Transverse colon (tissue), 4 donors: ENCODE measurements at regions not wholly inside any gene's neighbourhood (a gene's known extent, or its start where the extent isn't known, plus 50 kb on each side); places are given as distances from the start of the nearest gene placed in this dataset.

Experiments
- DNase-seq: peaks from one replicate; pipeline ENCODE4 v3.0.0-alpha.2; 2019
- H3K27ac ChIP-seq, 4 donors: fragments of 200-600 bp; sonication (generic); 2 replicates each; pipeline ENCODE4 v1.5.1; 2016 to 2018; ENCODE audit warnings: inconsistent platforms in 4 of 4
- H3K27me3 ChIP-seq: fragments of 200-600 bp; sonication (generic); 2 replicates; pipeline ENCODE4 v1.5.1; 2017; ENCODE audit warnings: inconsistent platforms
- H3K36me3 ChIP-seq, 4 donors: fragments of 200-600 bp; sonication (generic); 2 replicates each; pipeline ENCODE4 v1.5.1; 2017 to 2019; ENCODE audit warnings: inconsistent platforms in 4 of 4
- H3K4me1 ChIP-seq, 4 donors: fragments of 200-600 bp; sonication (generic); 2 replicates each; pipeline ENCODE4 v1.5.1; 2017 to 2020; ENCODE audit warnings: inconsistent platforms in 4 of 4
- H3K4me3 ChIP-seq, 4 donors: fragments of 200-600 bp; sonication (generic); 1 replicate in 1 of 4; 2 replicates in 3 of 4; pipeline versions ENCODE4 v1.5.1 to v1.6.1; 2017 to 2019; ENCODE audit warnings: inconsistent platforms in 4 of 4
- H3K9me3 ChIP-seq, 2 donors: fragments of 200-600 bp; sonication (generic); 2 replicates each; pipeline ENCODE4 v1.5.1; 2017 to 2019; ENCODE audit warnings: inconsistent platforms in 2 of 2
- EP300 ChIP-seq: sonication (generic); formaldehyde crosslinking; IDR thresholded peaks from one replicate; pipeline ENCODE4 v1.6.1; 2017; ENCODE audit warnings: antibody characterized with exemption, low read depth
- POLR2A ChIP-seq: fragments of 450-650 bp; IDR thresholded peaks from one replicate; pipeline ENCODE4 v1.6.1; 2016; ENCODE audit warnings: antibody characterized with exemption, mild to moderate bottlenecking, moderate library complexity
- POLR2AphosphoS5 ChIP-seq, 3 donors: sonication (generic); formaldehyde crosslinking; IDR thresholded peaks; one replicate each; pipeline ENCODE4 v1.6.1; 2016; ENCODE audit warnings: antibody characterized with exemption in 3 of 3
- WGBS, 2 donors: methylation state at CpG; one replicate each; pipeline ENCODE4 v1.1.5; 2018; ENCODE audit warnings: low coverage in 1 of 2; 5-methylcytosine and 5-hydroxymethylcytosine counted together
- in situ Hi-C, 4 donors: fragments of 200-750 bp; cut with MboI; loops; one replicate each; pipeline versions ENCODE4 v1.15.0 to v1.15.1; 2017; ENCODE audit warnings: low sequenced_read_pairs in 3 of 4, low pct_ligation_motif_present in 1 of 4, low pct_unique_long_range_greater_than_20kb in 1 of 4
- intact Hi-C: fragments of 100-400 bp; cut with DNase I; formaldehyde crosslinking; loops from one replicate; pipeline ENCODE4 v1.15.1; 2023; ENCODE audit warnings: low total_unique reads
- TF ChIP-seq, protein P1 (sequence below), 5 experiments: fragments of 200-600 bp in 3 of 5; fragments of 450-650 bp in 2 of 5; sonication (generic) in 3 of 5; IDR thresholded peaks; 1 replicate in 2 of 5; 2 replicates in 3 of 5; pipeline ENCODE4 v1.5.1; 2016 to 2017; ENCODE audit warnings: antibody characterized with exemption in 5 of 5, inconsistent platforms in 3 of 5, mild to moderate bottlenecking in 2 of 5, moderate library complexity in 1 of 5

- WGBS, 2 donors, result 50 to 76% methylated on average over 3 of the region's 3 CpGs
- Histone ChIP-seq H3K36me3 (no peaks in the 10 kb centered on the region), H3K27me3 (no peaks in the 10 kb centered on the region), H3K4me1 (no peaks in the 10 kb centered on the region), H3K27ac (no peak overlapping the region), H3K9me3 (no peaks in the 10 kb centered on the region), H3K4me3 (no peak overlapping the region)
- in situ Hi-C loops, result no loop called here
- DNase-seq, result no peak
- TF ChIP-seq POLR2A (no peak), POLR2AphosphoS5 (IDR thresholded peaks at IDR 0.05) (no peak), EP300 (no peak)
- TF ChIP-seq, protein P1, sequence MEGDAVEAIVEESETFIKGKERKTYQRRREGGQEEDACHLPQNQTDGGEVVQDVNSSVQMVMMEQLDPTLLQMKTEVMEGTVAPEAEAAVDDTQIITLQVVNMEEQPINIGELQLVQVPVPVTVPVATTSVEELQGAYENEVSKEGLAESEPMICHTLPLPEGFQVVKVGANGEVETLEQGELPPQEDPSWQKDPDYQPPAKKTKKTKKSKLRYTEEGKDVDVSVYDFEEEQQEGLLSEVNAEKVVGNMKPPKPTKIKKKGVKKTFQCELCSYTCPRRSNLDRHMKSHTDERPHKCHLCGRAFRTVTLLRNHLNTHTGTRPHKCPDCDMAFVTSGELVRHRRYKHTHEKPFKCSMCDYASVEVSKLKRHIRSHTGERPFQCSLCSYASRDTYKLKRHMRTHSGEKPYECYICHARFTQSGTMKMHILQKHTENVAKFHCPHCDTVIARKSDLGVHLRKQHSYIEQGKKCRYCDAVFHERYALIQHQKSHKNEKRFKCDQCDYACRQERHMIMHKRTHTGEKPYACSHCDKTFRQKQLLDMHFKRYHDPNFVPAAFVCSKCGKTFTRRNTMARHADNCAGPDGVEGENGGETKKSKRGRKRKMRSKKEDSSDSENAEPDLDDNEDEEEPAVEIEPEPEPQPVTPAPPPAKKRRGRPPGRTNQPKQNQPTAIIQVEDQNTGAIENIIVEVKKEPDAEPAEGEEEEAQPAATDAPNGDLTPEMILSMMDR (IDR thresholded peaks at IDR 0.05), result no peak
- intact Hi-C loops, result no loop called here
Measured at GRCh38 chr4:144574509-144574908, 71.4 kb upstream of the HHIP start.

DNA sequence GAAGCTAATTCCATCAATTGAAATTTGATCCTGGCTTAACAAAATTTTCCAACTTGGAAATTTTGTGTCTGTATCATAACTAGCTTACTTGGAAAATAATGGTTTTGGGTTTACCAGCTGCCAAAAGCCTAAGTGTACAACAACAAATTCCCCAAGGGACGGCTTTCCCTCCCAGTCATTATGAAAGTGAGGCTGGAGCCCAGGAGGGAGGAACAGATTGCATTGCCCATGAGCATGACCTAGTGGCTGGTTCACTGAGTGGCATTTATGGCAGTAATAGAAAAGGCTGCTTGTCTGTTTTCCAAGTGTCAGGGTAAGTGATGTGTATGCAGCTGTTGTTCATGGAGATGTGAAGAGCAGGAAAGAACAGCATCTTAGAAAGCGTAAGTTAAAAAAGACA is 70.8 kb upstream of the HHIP start:
- no peaks in the 10 kb centered on the region for H3K9me3 ChIP-seq
- H3K4me3 ChIP-seq, result no peak overlapping the region
- TF ChIP-seq POLR2AphosphoS5 (IDR thresholded peaks at IDR 0.05), result no peak
- TF ChIP-seq POLR2A, result no peak
- no peak overlapping the region for H3K27ac ChIP-seq
- DNase-seq, result no peak
- H3K4me1 ChIP-seq, result no peaks in the 10 kb centered on the region
- H3K27me3 ChIP-seq, result no peaks in the 10 kb centered on the region
- whole genome bisulfite sequencing, 2 donors, result 20 to 71% methylated on average over 1 to 2 of the region's 2 CpGs
- in situ Hi-C loops (no loop called here), intact Hi-C loops (no loop called here)
- no peaks in the 10 kb centered on the region for H3K36me3 ChIP-seq

- intact Hi-C loops, result no loop called here
Measured at GRCh38 chr4:144578681-144579080, 67.3 kb upstream of the HHIP start.

DNA sequence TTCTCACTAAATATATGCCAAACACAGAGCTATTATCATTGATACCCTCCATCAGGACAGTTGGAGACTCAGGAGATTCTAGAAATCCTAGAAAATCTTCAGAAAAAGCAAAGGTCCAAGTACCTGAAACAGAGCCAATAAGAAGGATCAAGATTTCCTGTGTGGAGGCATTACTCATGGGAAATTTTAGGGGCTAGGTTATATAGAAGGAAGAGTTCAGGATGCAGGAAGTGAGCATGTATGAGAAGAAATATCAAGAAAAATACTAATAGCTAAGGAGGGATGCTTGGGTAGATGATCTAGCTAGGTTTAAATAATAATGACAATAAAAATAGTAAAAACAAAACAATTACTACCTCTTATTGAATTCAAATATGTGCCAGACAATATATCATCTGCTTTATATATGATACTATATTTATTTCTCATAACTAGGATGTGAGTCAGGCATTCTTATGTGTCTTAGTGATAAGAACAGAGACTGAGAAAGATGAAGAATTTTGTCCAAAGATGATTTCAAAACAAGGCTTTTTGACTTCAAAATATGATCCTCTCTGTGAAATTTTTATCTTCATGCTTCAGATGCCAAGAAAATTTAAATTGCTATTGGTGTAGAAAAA is 66.4 kb upstream of the HHIP start:
- no peaks in the 10 kb centered on the region for H3K36me3 ChIP-seq

More at GRCh38 chr4:144578681-144579080, 67.3 kb upstream of the HHIP start:
- 94 to 96% methylated on average over 4 of the region's 4 CpGs for WGBS, 2 donors
- Histone ChIP-seq H3K27me3 (no peaks in the 10 kb centered on the region), H3K9me3 (no peaks in the 10 kb centered on the region), H3K27ac (no peak overlapping the region), H3K36me3 (no peaks in the 10 kb centered on the region), H3K4me3 (no peak overlapping the region), H3K4me1 (peaks cover 0 to 18% (median 3%) of the 10 kb centered on the region in 4 donors)
- in situ Hi-C loops, result no loop called here
- DNase-seq, result no peak
- TF ChIP-seq POLR2A (no peak), POLR2AphosphoS5 (IDR thresholded peaks at IDR 0.05) (no peak), EP300 (no peak)
- TF ChIP-seq, protein P1 (IDR thresholded peaks at IDR 0.05), result no peak

More for the DNA sequence above, 66.4 kb upstream of the HHIP start:
- H3K27ac ChIP-seq, result no peak overlapping the region
- in situ Hi-C loops, result no loop called here
- H3K4me1 ChIP-seq, result peaks cover 0 to 27% (median 3%) of the 10 kb centered on the region in 4 donors
- intact Hi-C loops, result no loop called here
- TF ChIP-seq EP300 (no peak), POLR2A (no peak), POLR2AphosphoS5 (IDR thresholded peaks at IDR 0.05) (no peak)
- TF ChIP-seq, protein P1 (IDR thresholded peaks at IDR 0.05), result no peak
- no peaks in the 10 kb centered on the region for H3K9me3 ChIP-seq
- no peak overlapping the region for H3K4me3 ChIP-seq
- no peaks in the 10 kb centered on the region for H3K27me3 ChIP-seq
- no peak for DNase-seq
